ENCODE measurements at regions not wholly inside any gene's neighbourhood (a gene's known extent, or its start where the extent isn't known, plus 50 kb on each side); places are given as distances from the start of the nearest gene placed in this dataset.

DNA sequence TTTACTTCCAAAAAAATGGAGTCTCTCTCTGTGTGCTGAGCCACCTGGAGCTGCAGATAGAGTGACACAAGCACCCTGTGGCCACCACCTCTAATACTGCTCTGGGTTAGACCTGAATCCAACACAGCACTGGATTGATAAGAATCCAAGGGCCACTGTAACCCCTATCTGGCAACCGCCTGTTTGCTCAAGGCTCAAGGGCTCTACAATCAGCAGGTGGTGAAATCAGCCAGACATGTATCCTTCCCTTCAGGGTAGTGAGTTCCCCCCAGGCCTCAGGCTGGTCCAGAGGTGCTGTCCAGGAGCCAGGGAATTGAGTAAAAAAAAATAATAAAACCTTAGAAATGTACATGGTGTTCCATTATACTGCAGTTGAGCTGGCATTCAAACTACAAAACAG, 509.0 kb downstream of the KIF4B start:
- TF ChIP-seq TAF1 (IDR thresholded peaks at IDR 0.05; ENCODE audit: borderline replicate concordance, insufficient read depth, low read length) (no peak), SIN3A (IDR thresholded peaks at IDR 0.05; ENCODE audit: borderline replicate concordance, insufficient read depth, low read length) (no peak), FOXP2 (optimal IDR thresholded peaks at IDR 0.05; ENCODE audit: borderline replicate concordance, extremely low read depth, extremely low read length, insufficient read depth) (no peak), REST (IDR thresholded peaks at IDR 0.05; ENCODE audit: insufficient read depth in 1 of 2, low read depth in 2 of 2, low read length in 2 of 2) (no peak), POLR2AphosphoS5 (IDR thresholded peaks at IDR 0.05; ENCODE audit: low read depth, low read length) (no peak)

DNA sequence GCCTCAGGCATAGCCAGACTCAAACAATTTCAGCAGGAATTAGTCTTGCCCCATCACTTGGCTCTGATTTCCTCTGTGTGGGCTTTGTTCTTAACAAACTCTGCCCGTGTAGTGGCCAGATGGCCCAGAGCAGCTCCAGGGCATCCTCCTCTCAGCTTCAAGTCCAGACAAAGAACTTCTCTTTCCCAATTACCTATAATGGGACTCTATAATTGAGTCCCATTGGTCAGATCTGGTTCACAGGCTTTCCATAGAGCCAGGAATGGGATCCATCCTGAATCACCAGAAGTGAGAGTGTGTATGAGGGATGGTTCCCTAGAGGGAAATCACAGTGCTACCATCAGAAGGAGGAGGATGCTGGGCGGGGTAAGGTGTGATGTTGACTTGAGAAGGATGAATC, 515.8 kb downstream of the KIF4B start:
- TF ChIP-seq POLR2AphosphoS5 (IDR thresholded peaks at IDR 0.05; ENCODE audit: low read depth, low read length) (no peak), FOXP2 (optimal IDR thresholded peaks at IDR 0.05; ENCODE audit: borderline replicate concordance, extremely low read depth, extremely low read length, insufficient read depth) (no peak)

DNA sequence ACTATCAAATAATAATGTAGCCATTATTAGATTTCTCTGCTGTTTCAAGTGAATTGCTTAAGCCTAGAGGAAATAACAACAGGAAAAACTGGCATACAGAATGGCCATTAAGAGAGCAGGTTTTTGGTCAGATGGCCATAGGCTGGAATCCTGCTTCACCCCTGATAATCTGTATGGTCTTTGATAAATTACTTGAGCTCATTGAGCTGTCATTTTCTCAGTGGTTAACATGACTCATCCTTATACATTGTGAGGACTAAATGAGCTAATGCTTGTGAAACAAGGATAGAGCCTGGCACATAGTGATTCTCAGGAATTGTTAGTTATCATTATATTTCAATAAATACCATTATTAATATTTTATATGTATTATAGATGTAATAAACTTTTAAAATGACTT, 516.5 kb downstream of the KIF4B start:
- no peak for TF ChIP-seq POLR2AphosphoS5 (IDR thresholded peaks at IDR 0.05; ENCODE audit: low read depth, low read length)
- TF ChIP-seq REST (IDR thresholded peaks at IDR 0.05; ENCODE audit: insufficient read depth in 1 of 2, low read depth in 2 of 2, low read length in 2 of 2): no peak
- TF ChIP-seq TAF1 (IDR thresholded peaks at IDR 0.05; ENCODE audit: borderline replicate concordance, insufficient read depth, low read length): no peak
- TF ChIP-seq SIN3A (IDR thresholded peaks at IDR 0.05; ENCODE audit: borderline replicate concordance, insufficient read depth, low read length): no peak
- no peak for TF ChIP-seq FOXP2 (optimal IDR thresholded peaks at IDR 0.05; ENCODE audit: borderline replicate concordance, extremely low read depth, extremely low read length, insufficient read depth)

GRCh38 chr5:155532621-155533311, 519.2 kb downstream of the KIF4B start:
- TF ChIP-seq SIN3A (IDR thresholded peaks at IDR 0.05; ENCODE audit: borderline replicate concordance, insufficient read depth, low read length): no peak
- no peak for TF ChIP-seq TAF1 (IDR thresholded peaks at IDR 0.05; ENCODE audit: borderline replicate concordance, insufficient read depth, low read length)
- TF ChIP-seq REST (IDR thresholded peaks at IDR 0.05; ENCODE audit: insufficient read depth in 1 of 2, low read depth in 2 of 2, low read length in 2 of 2): no peak
- no peak for TF ChIP-seq FOXP2 (optimal IDR thresholded peaks at IDR 0.05; ENCODE audit: borderline replicate concordance, extremely low read depth, extremely low read length, insufficient read depth)
- no peak for TF ChIP-seq POLR2AphosphoS5 (IDR thresholded peaks at IDR 0.05; ENCODE audit: low read depth, low read length)

DNA sequence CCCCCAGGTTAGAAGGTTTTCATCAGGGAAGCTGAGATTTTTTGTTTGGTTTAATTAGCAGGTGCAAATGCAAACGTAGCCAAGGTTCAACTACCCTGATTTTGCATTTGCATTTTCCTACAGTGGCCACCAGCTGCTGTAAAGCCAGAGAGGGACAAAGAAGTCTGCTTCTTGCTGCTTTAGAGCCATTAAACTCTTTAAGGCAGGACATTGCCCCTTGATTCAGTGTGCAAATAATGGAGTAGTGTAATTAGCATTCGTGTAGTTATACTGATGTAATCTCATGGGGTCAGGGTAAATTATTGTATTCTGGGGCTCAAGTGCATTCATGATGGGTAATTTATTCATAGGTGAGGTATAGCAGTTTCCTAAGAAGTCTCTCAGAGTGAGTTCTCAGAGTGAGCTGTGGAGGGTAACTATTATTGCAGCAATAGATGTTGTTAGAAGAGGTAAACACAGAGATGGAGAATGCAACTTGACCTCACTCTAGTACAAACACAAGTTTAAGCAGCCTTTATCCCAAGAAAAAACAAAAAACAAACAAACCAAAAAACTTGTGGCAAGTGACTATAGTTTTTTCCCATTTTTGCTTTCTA, 526.5 kb downstream of the KIF4B start:
- TF ChIP-seq TAF1 (IDR thresholded peaks at IDR 0.05; ENCODE audit: borderline replicate concordance, insufficient read depth, low read length) (no peak), REST (IDR thresholded peaks at IDR 0.05; ENCODE audit: insufficient read depth in 1 of 2, low read depth in 2 of 2, low read length in 2 of 2) (no peak), FOXP2 (optimal IDR thresholded peaks at IDR 0.05; ENCODE audit: borderline replicate concordance, extremely low read depth, extremely low read length, insufficient read depth) (no peak), POLR2AphosphoS5 (IDR thresholded peaks at IDR 0.05; ENCODE audit: low read depth, low read length) (no peak), SIN3A (IDR thresholded peaks at IDR 0.05; ENCODE audit: borderline replicate concordance, insufficient read depth, low read length) (no peak)
